GM12875 (cell line): ENCODE measurements at regions not wholly inside any gene's neighbourhood (a gene's known extent, or its start where the extent isn't known, plus 50 kb on each side); places are given as distances from the start of the nearest gene placed in this dataset.

ENCODE experiments used
- H3K4me3 ChIP-seq: one replicate; pipeline ENCODE4 v1.5.1; 2011; ENCODE audit warnings: low read depth, low read length, control low read depth
- TF ChIP-seq, protein P1 (sequence below): IDR thresholded peaks from 2 replicates; pipeline ENCODE4 v1.5.1; 2011; ENCODE audit warnings: low read depth, mild to moderate bottlenecking, control low read depth, inconsistent platforms, low read length, moderate library complexity, borderline replicate concordance; ENCODE audit not compliant: insufficient read depth

DNA sequence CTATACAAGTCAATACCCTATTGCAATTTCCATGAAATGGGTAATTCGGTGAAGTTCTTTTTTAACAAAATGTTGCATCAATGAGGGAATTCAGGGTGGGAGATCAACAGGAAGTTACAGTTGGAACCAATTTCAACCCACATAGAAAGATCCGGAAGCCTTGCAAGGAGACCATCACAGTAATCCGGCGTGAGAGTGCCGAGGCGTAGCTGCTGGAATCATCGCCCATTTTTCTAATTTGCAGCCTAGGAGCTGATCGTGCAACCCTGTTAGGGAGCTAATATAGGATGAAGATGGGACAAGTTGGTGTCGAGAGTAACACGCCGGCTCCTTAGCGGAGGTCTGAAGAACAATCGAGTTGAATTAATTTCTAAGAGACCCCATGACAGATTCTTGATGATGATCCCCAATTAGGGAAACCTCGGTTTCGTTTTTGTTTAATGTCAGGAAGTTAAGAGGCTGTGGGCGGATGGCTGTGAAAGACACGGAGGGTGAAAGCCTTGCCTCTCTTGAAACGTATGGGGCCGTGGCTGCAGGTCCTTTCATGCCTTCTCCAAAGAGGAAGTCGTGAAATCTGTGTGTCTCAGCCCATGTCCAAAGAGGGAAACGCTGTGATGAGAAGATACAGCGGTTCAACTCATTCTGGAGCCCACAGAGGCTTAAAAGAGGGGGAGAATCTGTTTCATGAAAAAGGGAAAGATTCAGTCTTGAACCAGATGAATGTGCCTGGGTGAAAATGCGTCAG lies 51.2 kb upstream of the CARD11 start:
- peak overlapping the region; percentile 10 for H3K4me3 ChIP-seq
- TF ChIP-seq, protein P1, sequence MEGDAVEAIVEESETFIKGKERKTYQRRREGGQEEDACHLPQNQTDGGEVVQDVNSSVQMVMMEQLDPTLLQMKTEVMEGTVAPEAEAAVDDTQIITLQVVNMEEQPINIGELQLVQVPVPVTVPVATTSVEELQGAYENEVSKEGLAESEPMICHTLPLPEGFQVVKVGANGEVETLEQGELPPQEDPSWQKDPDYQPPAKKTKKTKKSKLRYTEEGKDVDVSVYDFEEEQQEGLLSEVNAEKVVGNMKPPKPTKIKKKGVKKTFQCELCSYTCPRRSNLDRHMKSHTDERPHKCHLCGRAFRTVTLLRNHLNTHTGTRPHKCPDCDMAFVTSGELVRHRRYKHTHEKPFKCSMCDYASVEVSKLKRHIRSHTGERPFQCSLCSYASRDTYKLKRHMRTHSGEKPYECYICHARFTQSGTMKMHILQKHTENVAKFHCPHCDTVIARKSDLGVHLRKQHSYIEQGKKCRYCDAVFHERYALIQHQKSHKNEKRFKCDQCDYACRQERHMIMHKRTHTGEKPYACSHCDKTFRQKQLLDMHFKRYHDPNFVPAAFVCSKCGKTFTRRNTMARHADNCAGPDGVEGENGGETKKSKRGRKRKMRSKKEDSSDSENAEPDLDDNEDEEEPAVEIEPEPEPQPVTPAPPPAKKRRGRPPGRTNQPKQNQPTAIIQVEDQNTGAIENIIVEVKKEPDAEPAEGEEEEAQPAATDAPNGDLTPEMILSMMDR, result no peak

DNA sequence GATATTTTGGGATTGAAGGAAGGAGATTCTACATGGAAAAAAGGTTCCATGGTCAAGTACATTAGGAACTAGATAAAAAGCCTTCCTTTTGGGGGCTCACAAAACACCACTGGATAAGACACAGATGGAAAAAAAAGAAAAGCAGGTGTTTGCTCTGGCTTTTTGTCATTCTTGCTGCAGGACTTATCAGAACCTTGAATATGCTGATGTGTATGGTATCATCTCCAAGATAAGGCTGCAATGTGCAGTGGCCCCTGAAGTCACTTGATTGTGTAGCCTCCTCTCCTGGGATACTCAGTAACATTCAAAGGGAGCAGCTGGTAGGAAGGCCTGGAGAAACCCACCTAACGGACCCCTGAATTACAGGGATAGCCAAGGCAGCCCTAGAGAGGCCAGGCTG lies 54.1 kb upstream of the CARD11 start:
- no peak overlapping the region for H3K4me3 ChIP-seq
- TF ChIP-seq, protein P1, result no peak

DNA sequence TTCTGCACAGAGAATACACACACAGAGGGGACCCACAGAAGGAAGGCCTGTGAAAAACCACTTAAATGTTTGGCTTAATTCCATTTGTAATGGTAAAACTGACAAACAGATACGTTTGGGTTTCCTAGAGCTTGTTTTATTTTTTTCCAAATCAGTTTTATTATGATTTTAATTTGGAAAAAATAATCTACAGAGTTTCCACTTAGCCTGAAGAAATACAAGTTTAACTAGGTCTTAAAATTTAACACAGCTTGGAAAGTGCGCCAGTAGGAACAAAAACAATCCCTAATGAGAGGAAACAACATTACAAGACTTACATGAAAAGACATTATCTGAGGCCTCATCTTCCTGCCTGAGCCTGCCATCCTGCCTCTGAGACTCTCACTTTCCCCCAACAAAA lies 58.5 kb upstream of the CARD11 start:
- TF ChIP-seq, protein P1, result no peak
- H3K4me3 ChIP-seq, result no peak overlapping the region

DNA sequence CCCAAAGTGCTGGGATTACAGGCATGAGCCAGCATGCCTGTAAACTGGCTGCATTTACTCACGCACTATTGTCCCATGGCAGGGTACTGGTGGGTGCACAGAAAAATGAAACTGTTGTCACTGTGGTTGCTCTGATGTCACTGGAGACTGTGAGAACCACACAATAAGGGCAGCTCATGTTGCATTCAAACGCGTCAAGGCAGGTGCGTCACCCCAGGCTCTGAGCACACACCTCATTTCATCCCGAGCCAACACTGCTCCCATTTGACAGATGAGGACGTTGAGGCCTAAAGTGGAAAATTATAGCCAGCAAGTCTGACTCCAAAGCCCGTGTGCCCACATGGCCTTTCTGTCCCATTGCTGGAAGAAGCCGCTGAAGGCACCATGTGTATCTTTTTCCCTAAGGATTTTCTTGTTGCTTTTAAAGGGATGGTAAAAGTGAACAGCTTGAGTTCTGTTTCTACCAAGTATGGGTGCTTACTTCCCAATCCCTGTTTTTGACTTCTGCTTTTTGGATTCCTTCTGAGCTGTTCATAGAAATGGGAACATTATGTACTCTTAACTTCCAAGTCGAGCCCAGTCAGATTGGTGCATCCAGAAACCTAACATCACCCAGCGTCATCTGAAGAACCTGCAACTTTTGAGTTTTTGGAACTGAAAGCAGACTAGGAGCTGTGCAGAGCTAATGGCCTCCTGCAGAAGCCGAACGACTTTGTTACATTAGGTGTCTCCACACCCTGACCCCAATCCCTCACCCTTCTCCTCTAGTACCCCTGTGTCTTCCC lies 60.1 kb upstream of the CARD11 start:
- H3K4me3 ChIP-seq, result no peak overlapping the region
- TF ChIP-seq, protein P1, result no peak

DNA sequence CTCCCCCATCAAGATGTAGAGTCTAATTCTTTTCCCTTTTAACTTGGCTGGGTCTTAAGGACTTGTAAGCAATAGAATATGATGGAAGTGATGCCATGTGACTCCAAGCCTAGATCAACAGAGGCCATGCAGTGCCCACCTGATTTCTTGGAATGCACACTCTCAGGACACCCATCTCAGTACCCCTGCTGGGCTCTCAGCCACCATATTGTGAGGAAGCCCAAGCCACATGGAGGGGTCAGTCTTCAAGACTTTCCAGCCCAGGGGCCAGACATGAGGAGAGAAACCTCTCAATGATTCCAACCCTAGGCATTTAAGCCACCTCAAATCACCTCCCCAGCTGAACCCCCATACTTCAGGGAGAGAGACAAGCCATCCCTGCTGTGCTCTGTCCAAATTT lies 62.2 kb upstream of the CARD11 start:
- TF ChIP-seq, protein P1, result no peak
- no peak overlapping the region for H3K4me3 ChIP-seq

DNA sequence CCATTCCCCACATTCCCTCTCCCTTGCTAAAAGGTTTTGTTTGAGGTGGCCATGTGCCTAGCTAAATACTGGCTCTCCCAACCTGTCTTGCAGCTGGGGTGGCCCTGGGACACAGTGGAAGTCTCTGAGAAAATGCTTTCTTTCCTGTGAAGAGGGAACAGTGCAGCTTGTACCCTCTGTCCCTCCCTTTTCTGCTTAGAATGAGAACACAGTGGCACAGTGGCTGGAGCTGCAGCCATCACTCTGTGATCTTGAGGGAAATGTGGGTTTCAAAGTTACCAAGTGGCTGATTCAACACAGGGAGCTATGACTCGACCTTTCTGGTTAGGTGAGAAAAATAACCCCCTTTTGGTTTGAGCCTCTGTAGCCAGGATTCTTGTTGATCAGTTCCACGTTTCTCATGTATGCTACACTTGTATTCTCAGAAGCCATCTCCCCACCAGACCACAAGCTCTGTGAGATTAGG lies 62.7 kb upstream of the CARD11 start:
- H3K4me3 ChIP-seq, result no peak overlapping the region
- TF ChIP-seq, protein P1, result no peak
